ENCODE measurements at regions not wholly inside any gene's neighbourhood (a gene's known extent, or its start where the extent isn't known, plus 50 kb on each side); places are given as distances from the start of the nearest gene placed in this dataset.

GRCh38 chr2:236943841-236944513 is 141.7 kb upstream of the COPS8 start:
- H3K27ac ChIP-seq, result no peak overlapping the region

GRCh38 chr2:236944561-236944960 is 141.1 kb upstream of the COPS8 start:
- TF ChIP-seq EZH2phosphoT487 (IDR thresholded peaks at IDR 0.05; ENCODE audit: low read depth, severe bottlenecking, unreplicated experiment), result no peak
- no peak for TF ChIP-seq CTCF (IDR thresholded peaks at IDR 0.05; ENCODE audit: poor library complexity)
- TF ChIP-seq EZH2 (IDR thresholded peaks at IDR 0.05; ENCODE audit: borderline replicate concordance), result no peak
- Histone ChIP-seq H2AFZ (no peak overlapping the region), H3K9me2 (replicated peaks; ENCODE audit: insufficient read depth) (no peaks in the 10 kb centered on the region), H3K27ac (no peak overlapping the region), H3K36me3 (replicated peaks; ENCODE audit: insufficient read depth, low read depth) (no peaks in the 10 kb centered on the region), H4K20me1 (ENCODE audit: insufficient read depth, poor library complexity, severe bottlenecking) (no peaks in the 10 kb centered on the region), H3K4me2 (no peak overlapping the region), H3K27me3 (no peaks in the 10 kb centered on the region), H3K4me1 (ENCODE audit: insufficient read depth) (peaks cover 11% of the 10 kb centered on the region), H3K9me3 (ENCODE audit: low read depth) (no peaks in the 10 kb centered on the region), H3K4me3 (no peak overlapping the region), H3K79me2 (no peaks in the 10 kb centered on the region)
- no peak for DNase-seq (ENCODE audit: low spot score)
- 92% methylated on average over 7 of the region's 7 CpGs for WGBS (ENCODE audit: low lambda C conversion rate, missing lambda C conversion rate)

More at GRCh38 chr2:236943841-236944513, 141.7 kb upstream of the COPS8 start:
- Histone ChIP-seq H2AFZ (no peak overlapping the region), H3K9me3 (ENCODE audit: low read depth) (no peaks in the 10 kb centered on the region), H3K36me3 (replicated peaks; ENCODE audit: insufficient read depth, low read depth) (no peaks in the 10 kb centered on the region), H3K4me3 (no peak overlapping the region), H3K9me2 (replicated peaks; ENCODE audit: insufficient read depth) (no peaks in the 10 kb centered on the region), H3K27me3 (no peaks in the 10 kb centered on the region), H4K20me1 (ENCODE audit: insufficient read depth, poor library complexity, severe bottlenecking) (no peaks in the 10 kb centered on the region), H3K79me2 (no peaks in the 10 kb centered on the region), H3K4me1 (ENCODE audit: insufficient read depth) (peaks cover 11% of the 10 kb centered on the region), H3K4me2 (no peak overlapping the region)
- TF ChIP-seq EZH2phosphoT487 (IDR thresholded peaks at IDR 0.05; ENCODE audit: low read depth, severe bottlenecking, unreplicated experiment) (no peak), EZH2 (IDR thresholded peaks at IDR 0.05; ENCODE audit: borderline replicate concordance) (no peak), CTCF (IDR thresholded peaks at IDR 0.05; ENCODE audit: poor library complexity) (no peak)
- DNase-seq (ENCODE audit: low spot score), result no peak
- 82% methylated on average over 3 of the region's 3 CpGs for WGBS (ENCODE audit: low lambda C conversion rate, missing lambda C conversion rate)

- Histone ChIP-seq H3K4me1 (ENCODE audit: insufficient read depth) (peaks cover 4% of the 10 kb centered on the region), H3K4me2 (no peak overlapping the region), H2AFZ (no peak overlapping the region), H4K20me1 (ENCODE audit: insufficient read depth, poor library complexity, severe bottlenecking) (no peaks in the 10 kb centered on the region), H3K4me3 (no peak overlapping the region), H3K9me3 (ENCODE audit: low read depth) (no peaks in the 10 kb centered on the region), H3K27me3 (no peaks in the 10 kb centered on the region), H3K27ac (no peak overlapping the region), H3K36me3 (replicated peaks; ENCODE audit: insufficient read depth, low read depth) (no peaks in the 10 kb centered on the region), H3K79me2 (no peaks in the 10 kb centered on the region), H3K9me2 (replicated peaks; ENCODE audit: insufficient read depth) (no peaks in the 10 kb centered on the region)
- DNase-seq (ENCODE audit: low spot score), result no peak
- WGBS (ENCODE audit: low lambda C conversion rate, missing lambda C conversion rate), result 92% methylated on average over 6 of the region's 6 CpGs
- TF ChIP-seq EZH2phosphoT487 (IDR thresholded peaks at IDR 0.05; ENCODE audit: low read depth, severe bottlenecking, unreplicated experiment) (no peak), CTCF (IDR thresholded peaks at IDR 0.05; ENCODE audit: poor library complexity) (no peak), EZH2 (IDR thresholded peaks at IDR 0.05; ENCODE audit: borderline replicate concordance) (no peak)
Measured at GRCh38 chr2:236945431-236946016, 140.2 kb upstream of the COPS8 start.
